Gastrocnemius medialis (tissue), 4 donors: ENCODE measurements at regions not wholly inside any gene's neighbourhood (a gene's known extent, or its start where the extent isn't known, plus 50 kb on each side); places are given as distances from the start of the nearest gene placed in this dataset.

Source experiments
- CTCF ChIP-seq, 5 experiments: fragments of 450-650 bp in 3 of 5; fragments of 200-600 bp in 2 of 5; sonication (generic) in 2 of 5; IDR thresholded peaks in 4 of 5; conservative IDR thresholded peaks in 1 of 5; 1 replicate in 4 of 5; 2 replicates in 1 of 5; pipeline ENCODE4 v1.5.1; 2016 to 2019; ENCODE audit warnings: antibody characterized with exemption in 5 of 5, mild to moderate bottlenecking in 3 of 5, moderate library complexity in 3 of 5
- POLR2A ChIP-seq, 2 donors: fragments of 450-650 bp; IDR thresholded peaks; one replicate each; pipeline ENCODE4 v1.6.1; 2017; ENCODE audit warnings: antibody characterized with exemption in 2 of 2, mild to moderate bottlenecking in 2 of 2, moderate library complexity in 2 of 2

DNA sequence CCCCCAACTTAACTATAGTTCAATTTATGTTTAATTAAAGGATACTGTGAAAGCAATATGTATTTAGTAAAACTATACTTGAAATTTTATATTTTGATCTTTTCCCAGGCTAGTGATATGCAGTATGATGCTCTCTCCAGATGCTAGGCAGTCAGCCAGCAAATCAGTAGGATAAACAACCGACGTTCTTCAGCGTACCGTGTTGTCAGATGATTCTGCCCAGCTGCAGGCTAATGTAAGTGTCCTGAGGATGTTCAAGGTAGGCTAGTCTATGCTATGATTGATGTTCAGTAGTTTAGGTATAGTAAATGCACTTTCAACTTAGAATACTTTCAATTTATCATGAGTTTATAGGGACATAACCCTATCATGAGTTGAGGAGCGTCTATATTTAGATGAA lies 762.6 kb downstream of the MRPL39 start:
- TF ChIP-seq CTCF (IDR thresholded peaks at IDR 0.05 in 4 of 5, conservative IDR thresholded peaks at IDR 0.05 in 1 of 5) (no peak), POLR2A (IDR thresholded peaks at IDR 0.05) (no peak)
